ENCODE measurements at regions not wholly inside any gene's neighbourhood (a gene's known extent, or its start where the extent isn't known, plus 50 kb on each side); places are given as distances from the start of the nearest gene placed in this dataset.

DNA sequence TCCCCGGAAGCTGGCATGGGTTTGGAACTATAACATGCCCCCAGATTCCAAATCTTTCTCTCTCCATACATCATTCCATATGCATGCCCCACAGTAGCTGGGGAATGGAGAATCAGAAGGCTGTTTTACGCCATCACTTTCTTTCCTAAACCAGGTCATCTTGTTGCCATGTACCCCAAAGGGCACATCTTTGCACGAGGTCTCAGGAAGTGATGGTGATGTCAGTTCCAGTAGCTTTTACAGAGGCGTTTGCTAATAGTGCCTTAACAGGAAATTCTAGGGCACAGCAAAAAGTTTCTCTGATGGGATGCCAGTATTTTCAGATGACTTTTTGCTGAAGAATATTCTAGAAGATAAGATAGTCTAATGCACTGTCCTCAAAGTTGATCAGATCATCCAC is 241.5 kb downstream of the MAF start:
- no peak for TF ChIP-seq YY1 (IDR thresholded peaks at IDR 0.05; ENCODE audit: insufficient read depth, insufficient read length)
- no peak for TF ChIP-seq SUZ12 (IDR thresholded peaks at IDR 0.05; ENCODE audit: extremely low read depth, insufficient read depth, insufficient read length)
